ENCODE measurements at regions not wholly inside any gene's neighbourhood (a gene's known extent, or its start where the extent isn't known, plus 50 kb on each side); places are given as distances from the start of the nearest gene placed in this dataset.

DNA sequence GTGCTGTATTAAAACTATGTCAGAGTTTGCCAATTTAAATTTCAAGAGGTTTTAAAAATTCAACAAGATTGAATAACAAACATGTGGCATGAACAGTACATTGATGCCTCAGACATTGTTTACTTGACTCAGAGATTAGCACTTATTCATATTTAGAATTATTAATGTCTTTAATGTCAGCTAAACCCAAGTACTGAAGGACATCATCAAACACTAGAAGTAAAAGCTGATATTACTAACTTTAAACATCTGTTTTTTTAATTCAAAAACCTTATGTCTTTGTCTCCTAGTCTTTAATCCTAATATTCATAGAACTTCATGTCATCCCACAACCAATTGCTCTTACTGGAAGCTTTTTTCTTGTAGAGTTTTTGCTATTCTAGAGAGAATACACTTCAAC, 406.2 kb upstream of the PCDH7 start:
- no peaks in the 10 kb centered on the region for H3K36me3 Mint-ChIP-seq
- H3K9me3 Mint-ChIP-seq: peaks cover 0 to 13% (median 4%) of the 10 kb centered on the region in 7 donors
- H3K4me3 Mint-ChIP-seq: no peak overlapping the region

GRCh38 chr4:30330894-30331652, 389.1 kb upstream of the PCDH7 start:
- Histone ChIP-seq H2AFZ (ENCODE audit: insufficient read depth, low read depth, low read length, poor library complexity, severe bottlenecking) (no peak overlapping the region), H3K4me3 (replicated peaks in 1 of 3; ENCODE audit: low read depth in 2 of 3, low read length in 3 of 3) (no peak overlapping the region), H4K20me1 (ENCODE audit: insufficient read depth, low read length) (no peaks in the 10 kb centered on the region), H3K36me3 (replicated peaks in 1 of 2; ENCODE audit: control insufficient read depth in 1 of 2, insufficient read depth in 2 of 2, low read length in 2 of 2) (no peaks in the 10 kb centered on the region), H3K79me2 (ENCODE audit: insufficient read depth, low read length) (no peaks in the 10 kb centered on the region), H3K9ac (ENCODE audit: insufficient read depth, low read length, poor library complexity, severe bottlenecking) (no peak overlapping the region), H3K4me1 (ENCODE audit: control insufficient read depth in 1 of 2, insufficient read depth in 2 of 2, low read length in 2 of 2) (no peaks in the 10 kb centered on the region), H3K4me2 (replicated peaks; ENCODE audit: extremely low read depth, low read length, poor library complexity, severe bottlenecking) (no peak overlapping the region), H3K9me3 (replicated peaks in 1 of 2; ENCODE audit: control insufficient read depth in 1 of 2, insufficient read depth in 1 of 2, low read length in 2 of 2) (peaks cover 18 to 30% of the 10 kb centered on the region in 2 donors), H3K27me3 (ENCODE audit: control insufficient read depth in 2 of 2, insufficient read depth in 2 of 2, low read length in 2 of 2) (no peaks in the 10 kb centered on the region), H3K27ac (ENCODE audit: low read depth in 1 of 2, low read length in 2 of 2) (no peak overlapping the region)
- no peak for DNase-seq
- H3K27ac Mint-ChIP-seq: no peak overlapping the region
- H3K4me1 Mint-ChIP-seq: no peaks in the 10 kb centered on the region
- H3K27me3 Mint-ChIP-seq (ENCODE audit: low read depth in 3 of 3): no peaks in the 10 kb centered on the region
- TF ChIP-seq, protein P1, sequence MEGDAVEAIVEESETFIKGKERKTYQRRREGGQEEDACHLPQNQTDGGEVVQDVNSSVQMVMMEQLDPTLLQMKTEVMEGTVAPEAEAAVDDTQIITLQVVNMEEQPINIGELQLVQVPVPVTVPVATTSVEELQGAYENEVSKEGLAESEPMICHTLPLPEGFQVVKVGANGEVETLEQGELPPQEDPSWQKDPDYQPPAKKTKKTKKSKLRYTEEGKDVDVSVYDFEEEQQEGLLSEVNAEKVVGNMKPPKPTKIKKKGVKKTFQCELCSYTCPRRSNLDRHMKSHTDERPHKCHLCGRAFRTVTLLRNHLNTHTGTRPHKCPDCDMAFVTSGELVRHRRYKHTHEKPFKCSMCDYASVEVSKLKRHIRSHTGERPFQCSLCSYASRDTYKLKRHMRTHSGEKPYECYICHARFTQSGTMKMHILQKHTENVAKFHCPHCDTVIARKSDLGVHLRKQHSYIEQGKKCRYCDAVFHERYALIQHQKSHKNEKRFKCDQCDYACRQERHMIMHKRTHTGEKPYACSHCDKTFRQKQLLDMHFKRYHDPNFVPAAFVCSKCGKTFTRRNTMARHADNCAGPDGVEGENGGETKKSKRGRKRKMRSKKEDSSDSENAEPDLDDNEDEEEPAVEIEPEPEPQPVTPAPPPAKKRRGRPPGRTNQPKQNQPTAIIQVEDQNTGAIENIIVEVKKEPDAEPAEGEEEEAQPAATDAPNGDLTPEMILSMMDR (IDR thresholded peaks at IDR 0.05): no peak
- no peaks in the 10 kb centered on the region for H3K36me3 Mint-ChIP-seq
- intact Hi-C loops (cut with micrococcal nuclease): no loop called here
- no peak overlapping the region for H3K4me3 Mint-ChIP-seq
- 69% methylated on average over 3 of the region's 6 CpGs for WGBS (ENCODE audit: insufficient coverage)
- peaks cover 0 to 23% (median 7%) of the 10 kb centered on the region in 7 donors for H3K9me3 Mint-ChIP-seq

More for the DNA sequence above, 406.2 kb upstream of the PCDH7 start:
- no peak overlapping the region for H2AFZ ChIP-seq (ENCODE audit: insufficient read depth, low read depth, low read length, poor library complexity, severe bottlenecking)
- peaks cover 0 to 7% of the 10 kb centered on the region in 2 donors for H3K9me3 ChIP-seq (replicated peaks in 1 of 2; ENCODE audit: control insufficient read depth in 1 of 2, insufficient read depth in 1 of 2, low read length in 2 of 2)
- TF ChIP-seq, protein P1 (IDR thresholded peaks at IDR 0.05): no peak
- H3K27ac Mint-ChIP-seq: no peak overlapping the region
- H3K4me2 ChIP-seq (replicated peaks; ENCODE audit: extremely low read depth, low read length, poor library complexity, severe bottlenecking): no peak overlapping the region
- no peaks in the 10 kb centered on the region for H3K79me2 ChIP-seq (ENCODE audit: insufficient read depth, low read length)
- no peaks in the 10 kb centered on the region for H4K20me1 ChIP-seq (ENCODE audit: insufficient read depth, low read length)
- no peak overlapping the region for H3K9ac ChIP-seq (ENCODE audit: insufficient read depth, low read length, poor library complexity, severe bottlenecking)
- no peak for DNase-seq
- no peaks in the 10 kb centered on the region for H3K4me1 Mint-ChIP-seq
- no peak overlapping the region for H3K4me3 ChIP-seq (replicated peaks in 1 of 3; ENCODE audit: low read depth in 2 of 3, low read length in 3 of 3)
- intact Hi-C loops (cut with micrococcal nuclease): no loop called here
- no peak overlapping the region for H3K27ac ChIP-seq (ENCODE audit: low read depth in 1 of 2, low read length in 2 of 2)
- H3K27me3 ChIP-seq (ENCODE audit: control insufficient read depth in 2 of 2, insufficient read depth in 2 of 2, low read length in 2 of 2): no peaks in the 10 kb centered on the region
- no peaks in the 10 kb centered on the region for H3K27me3 Mint-ChIP-seq (ENCODE audit: low read depth in 3 of 3)
- H3K36me3 ChIP-seq (replicated peaks in 1 of 2; ENCODE audit: control insufficient read depth in 1 of 2, insufficient read depth in 2 of 2, low read length in 2 of 2): no peaks in the 10 kb centered on the region
- H3K4me1 ChIP-seq (ENCODE audit: control insufficient read depth in 1 of 2, insufficient read depth in 2 of 2, low read length in 2 of 2): no peaks in the 10 kb centered on the region

Measured in CD14-positive monocyte (primary cell).